Epithelial cell of esophagus (primary cell): ENCODE measurements at regions not wholly inside any gene's neighbourhood (a gene's known extent, or its start where the extent isn't known, plus 50 kb on each side); places are given as distances from the start of the nearest gene placed in this dataset.

Experiments
- DNase-seq: peaks from one replicate; pipeline ENCODE4 v3.0.0; 2010; ENCODE audit warnings: low read depth
- H3K4me3 ChIP-seq: 2 replicates; pipeline ENCODE4 v1.5.1; 2011; ENCODE audit warnings: mild to moderate bottlenecking, low read length, control low read depth
- TF ChIP-seq, protein P1 (sequence below): IDR thresholded peaks from 2 replicates; pipeline ENCODE4 v1.5.1; 2011; ENCODE audit warnings: low read depth, mild to moderate bottlenecking, low read length, control low read depth, inconsistent platforms; ENCODE audit not compliant: insufficient read depth; ENCODE audit errors: missing control alignments

DNA sequence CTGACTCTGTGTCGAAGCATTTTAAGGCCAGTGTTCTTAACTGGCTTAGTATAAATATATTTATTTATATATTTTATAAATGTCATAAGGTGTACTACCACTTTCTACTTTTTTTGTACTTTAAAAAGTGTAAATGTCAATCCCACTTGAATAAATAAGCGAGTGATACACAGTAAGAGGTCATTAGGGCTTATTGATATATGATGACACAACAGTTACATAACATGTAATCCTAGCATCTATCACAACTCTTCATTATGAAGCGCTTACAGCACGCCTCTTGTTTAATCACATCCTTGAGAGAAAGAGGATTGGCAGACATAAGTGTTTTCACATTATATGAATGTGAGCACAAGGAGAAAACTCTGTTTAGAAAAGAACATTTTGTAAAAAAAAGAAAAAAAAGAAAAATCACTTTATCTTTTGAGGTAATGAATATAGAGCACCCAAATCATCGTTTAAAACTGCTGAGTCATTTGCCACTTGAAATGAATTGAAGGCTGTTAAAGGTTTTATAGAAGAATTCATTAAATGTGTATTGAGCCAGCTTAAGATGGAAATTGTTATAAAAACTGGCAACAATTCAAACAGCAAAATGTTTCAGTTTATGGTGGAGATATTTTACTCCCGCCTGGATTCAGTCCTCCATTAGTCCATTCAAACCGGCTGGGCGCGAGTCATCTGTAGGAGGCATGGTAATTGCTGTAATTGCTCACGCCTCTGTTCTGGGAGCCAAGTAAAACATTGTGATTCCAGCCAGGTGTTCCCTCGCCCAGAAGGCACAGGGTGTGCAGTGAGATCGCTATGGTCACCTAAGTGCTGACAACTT, 627.3 kb upstream of the KIRREL3 start:
- H3K4me3 ChIP-seq = no peak overlapping the region
- TF ChIP-seq, protein P1, sequence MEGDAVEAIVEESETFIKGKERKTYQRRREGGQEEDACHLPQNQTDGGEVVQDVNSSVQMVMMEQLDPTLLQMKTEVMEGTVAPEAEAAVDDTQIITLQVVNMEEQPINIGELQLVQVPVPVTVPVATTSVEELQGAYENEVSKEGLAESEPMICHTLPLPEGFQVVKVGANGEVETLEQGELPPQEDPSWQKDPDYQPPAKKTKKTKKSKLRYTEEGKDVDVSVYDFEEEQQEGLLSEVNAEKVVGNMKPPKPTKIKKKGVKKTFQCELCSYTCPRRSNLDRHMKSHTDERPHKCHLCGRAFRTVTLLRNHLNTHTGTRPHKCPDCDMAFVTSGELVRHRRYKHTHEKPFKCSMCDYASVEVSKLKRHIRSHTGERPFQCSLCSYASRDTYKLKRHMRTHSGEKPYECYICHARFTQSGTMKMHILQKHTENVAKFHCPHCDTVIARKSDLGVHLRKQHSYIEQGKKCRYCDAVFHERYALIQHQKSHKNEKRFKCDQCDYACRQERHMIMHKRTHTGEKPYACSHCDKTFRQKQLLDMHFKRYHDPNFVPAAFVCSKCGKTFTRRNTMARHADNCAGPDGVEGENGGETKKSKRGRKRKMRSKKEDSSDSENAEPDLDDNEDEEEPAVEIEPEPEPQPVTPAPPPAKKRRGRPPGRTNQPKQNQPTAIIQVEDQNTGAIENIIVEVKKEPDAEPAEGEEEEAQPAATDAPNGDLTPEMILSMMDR = no peak
- peak; percentile 32 for DNase-seq

DNA sequence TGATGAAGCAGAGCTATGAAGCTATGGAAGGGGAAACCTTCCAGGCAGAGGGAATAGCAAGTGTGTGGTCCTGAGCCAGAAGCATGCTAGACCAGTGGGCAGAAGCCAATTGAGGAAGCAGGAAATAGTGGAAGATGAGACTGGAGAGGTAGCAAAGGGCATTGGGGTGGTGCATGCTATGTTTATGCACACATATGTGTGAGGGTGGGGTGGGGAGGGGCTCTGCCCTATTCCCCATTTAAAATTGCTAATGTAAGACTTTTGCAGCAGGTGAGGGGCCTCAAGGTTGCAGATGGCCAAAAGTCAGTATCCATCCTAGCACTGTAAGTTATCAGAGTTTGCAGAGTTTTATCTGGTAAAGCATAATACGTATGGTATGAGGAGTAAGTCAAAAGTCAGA, 626.6 kb upstream of the KIRREL3 start:
- TF ChIP-seq, protein P1 = no peak
- DNase-seq = no peak
- no peak overlapping the region for H3K4me3 ChIP-seq

DNA sequence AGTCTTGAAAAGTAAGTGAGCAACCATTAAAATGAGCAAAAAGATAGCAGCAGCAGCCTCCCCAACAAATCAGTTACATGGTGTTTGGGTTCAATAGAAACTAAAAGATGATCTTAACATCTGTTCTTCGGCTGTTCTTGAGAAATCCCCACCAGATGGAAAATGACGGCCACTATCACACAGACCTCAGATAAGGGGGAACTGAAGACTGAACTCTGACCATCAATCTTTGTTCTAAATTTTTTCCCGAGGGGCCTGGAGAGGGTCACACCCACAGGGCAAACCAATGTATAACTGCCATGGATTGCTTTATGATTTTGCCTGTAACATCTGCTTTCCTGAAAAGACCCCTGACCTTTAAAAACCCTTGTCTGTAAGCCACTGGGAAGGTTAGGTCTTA, 624.8 kb upstream of the KIRREL3 start:
- no peak overlapping the region for H3K4me3 ChIP-seq
- no peak for DNase-seq
- TF ChIP-seq, protein P1 = no peak

DNA sequence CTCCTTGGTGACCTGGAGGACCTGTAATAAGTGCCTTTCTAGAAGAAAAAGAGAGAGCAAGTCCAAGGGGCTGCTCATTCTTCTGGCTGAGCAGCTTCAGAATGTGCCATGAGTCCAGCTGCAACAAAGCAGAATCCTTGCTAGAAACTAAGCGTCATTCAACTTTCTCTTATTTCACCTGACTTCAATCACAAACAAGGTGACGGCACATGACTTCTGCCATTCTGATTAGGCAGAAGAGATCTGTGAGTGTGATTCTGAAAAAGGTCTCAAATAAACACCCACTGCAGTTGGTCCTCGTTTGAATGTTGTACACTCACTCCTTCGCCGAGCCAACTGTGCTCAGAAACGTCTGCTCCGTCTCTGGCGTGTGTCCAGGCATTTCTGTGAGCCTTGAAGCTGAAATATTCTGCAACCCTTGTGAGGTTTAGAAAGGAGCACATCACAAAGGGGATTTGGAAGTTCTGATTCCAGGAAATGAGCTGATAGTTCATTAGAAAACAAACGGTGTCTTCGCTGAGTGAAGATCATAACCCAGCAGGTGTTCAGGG, 623.8 kb upstream of the KIRREL3 start:
- H3K4me3 ChIP-seq = no peak overlapping the region
- no peak for DNase-seq
- TF ChIP-seq, protein P1 = no peak

DNA sequence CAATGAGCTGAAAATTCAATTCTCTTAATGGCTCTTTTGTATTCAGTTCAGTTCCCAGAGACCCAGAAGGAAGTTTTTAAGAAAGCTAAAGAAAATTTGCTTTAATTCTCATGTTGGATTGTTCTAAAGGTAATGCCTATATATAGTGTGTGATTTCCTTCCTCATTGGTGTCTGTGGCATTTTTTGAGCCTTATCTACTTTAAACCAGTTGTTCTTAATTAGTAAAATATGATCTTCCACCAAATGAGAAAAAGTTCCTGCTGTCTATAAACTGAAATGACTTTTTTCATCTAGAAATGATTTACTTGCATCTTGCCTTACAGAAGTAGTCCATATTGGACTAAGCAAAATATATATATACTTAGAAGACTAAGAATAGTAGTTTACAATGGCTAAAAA, 622.1 kb upstream of the KIRREL3 start:
- H3K4me3 ChIP-seq = no peak overlapping the region
- DNase-seq = no peak
- TF ChIP-seq, protein P1 = no peak

DNA sequence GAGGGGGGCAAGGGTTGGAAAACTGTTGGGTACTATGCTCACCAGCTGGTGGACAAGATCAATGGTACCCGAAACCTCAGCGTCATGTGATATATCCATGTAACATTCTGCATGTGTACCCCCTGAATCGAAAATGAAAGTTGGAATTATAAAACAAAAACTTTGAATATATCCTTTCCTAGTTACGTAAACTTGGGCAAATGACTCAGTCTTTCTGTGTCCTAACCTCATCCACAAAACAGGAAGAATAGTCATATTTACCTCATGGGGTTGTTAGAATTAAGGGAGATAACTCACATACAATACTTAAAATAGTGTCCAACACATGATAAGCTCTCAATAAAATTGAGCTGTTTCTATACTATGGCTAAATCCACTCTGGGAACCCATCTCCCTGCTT, 620.1 kb upstream of the KIRREL3 start:
- DNase-seq = no peak
- H3K4me3 ChIP-seq = no peak overlapping the region
- TF ChIP-seq, protein P1 = no peak
